HepG2 (cell line): ENCODE measurements at regions not wholly inside any gene's neighbourhood (a gene's known extent, or its start where the extent isn't known, plus 50 kb on each side); places are given as distances from the start of the nearest gene placed in this dataset.

Source experiments
- CENPT ChIP-seq: sonication (generic); formaldehyde crosslinking; IDR thresholded peaks from 2 replicates; pipeline ENCODE4 v1.8.0; 2022; ENCODE audit warnings: low read depth, mild to moderate bottlenecking, moderate library complexity, missing genetic modification reagents
- EZH2 ChIP-seq: conservative IDR thresholded peaks from 2 replicates; pipeline ENCODE4 v1.6.1; 2012; ENCODE audit warnings: mild to moderate bottlenecking, low read depth, low read length, moderate library complexity
- MBD4 ChIP-seq: IDR thresholded peaks from 2 replicates; pipeline ENCODE4 v1.6.1; 2012; ENCODE audit warnings: low read length, inconsistent platforms, borderline replicate concordance
- NAIF1 ChIP-seq: sonication (generic); formaldehyde crosslinking; IDR thresholded peaks from 2 replicates; pipeline ENCODE4 v1.5.0; 2020; ENCODE audit warnings: mild to moderate bottlenecking, missing genetic modification reagents, borderline replicate concordance
- NFIC ChIP-seq: IDR thresholded peaks from 2 replicates; pipeline ENCODE4 v1.6.1; 2012; ENCODE audit warnings: mild to moderate bottlenecking, low read length, inconsistent platforms
- POLR2AphosphoS2 ChIP-seq: IDR thresholded peaks from 2 replicates; pipeline ENCODE4 v1.6.1; 2011; ENCODE audit warnings: low read depth, low read length, improper control_type of control experiment
- POLR2AphosphoS5 ChIP-seq: IDR thresholded peaks from 2 replicates; pipeline ENCODE4 v1.6.1; 2012; ENCODE audit warnings: low read depth, low read length
- TAF1 ChIP-seq: sonication (generic); formaldehyde crosslinking; IDR thresholded peaks from 2 replicates; pipeline ENCODE4 v1.4.0; 2020; ENCODE audit warnings: missing genetic modification reagents
- ZBTB38 ChIP-seq: sonication (generic); formaldehyde crosslinking; IDR thresholded peaks from 2 replicates; pipeline ENCODE4 v1.5.1; 2020; ENCODE audit warnings: mild to moderate bottlenecking, missing genetic modification reagents
- ZBTB46 ChIP-seq: sonication (generic); formaldehyde crosslinking; IDR thresholded peaks from 2 replicates; pipeline ENCODE4 v1.4.0; 2020; ENCODE audit warnings: mild to moderate bottlenecking, missing genetic modification reagents, borderline replicate concordance
- ZNF609 ChIP-seq: sonication (generic); formaldehyde crosslinking; IDR thresholded peaks from 2 replicates; pipeline ENCODE4 v1.4.0; 2020; ENCODE audit warnings: mild to moderate bottlenecking, missing genetic modification reagents, borderline replicate concordance
- TF ChIP-seq, protein P1 (sequence below): sonication (generic); formaldehyde crosslinking; IDR thresholded peaks from 2 replicates; pipeline ENCODE4 v1.5.0; 2020; ENCODE audit warnings: mild to moderate bottlenecking, missing genetic modification reagents, moderate library complexity
- TF ChIP-seq, protein P2 (sequence below), 2 experiments: IDR thresholded peaks; 2 replicates each; pipeline ENCODE4 v1.6.1; 2011 to 2012; ENCODE audit warnings: low read length in 2 of 2, borderline replicate concordance in 1 of 2, low read depth in 1 of 2, mild to moderate bottlenecking in 1 of 2, moderate library complexity in 1 of 2

GRCh38 chr3:159779883-159780282 is 208.8 kb upstream of the IL12A start:
- TF ChIP-seq NAIF1 (CRISPR knock-in tag) (no peak), ZNF609 (CRISPR knock-in tag) (no peak), NFIC (no peak), TAF1 (no peak), ZBTB46 (CRISPR knock-in tag) (no peak), CENPT (no peak), POLR2AphosphoS5 (no peak), POLR2AphosphoS2 (no peak), MBD4 (no peak), EZH2 (no peak), ZBTB38 (CRISPR knock-in tag) (no peak)
- TF ChIP-seq, protein P1, sequence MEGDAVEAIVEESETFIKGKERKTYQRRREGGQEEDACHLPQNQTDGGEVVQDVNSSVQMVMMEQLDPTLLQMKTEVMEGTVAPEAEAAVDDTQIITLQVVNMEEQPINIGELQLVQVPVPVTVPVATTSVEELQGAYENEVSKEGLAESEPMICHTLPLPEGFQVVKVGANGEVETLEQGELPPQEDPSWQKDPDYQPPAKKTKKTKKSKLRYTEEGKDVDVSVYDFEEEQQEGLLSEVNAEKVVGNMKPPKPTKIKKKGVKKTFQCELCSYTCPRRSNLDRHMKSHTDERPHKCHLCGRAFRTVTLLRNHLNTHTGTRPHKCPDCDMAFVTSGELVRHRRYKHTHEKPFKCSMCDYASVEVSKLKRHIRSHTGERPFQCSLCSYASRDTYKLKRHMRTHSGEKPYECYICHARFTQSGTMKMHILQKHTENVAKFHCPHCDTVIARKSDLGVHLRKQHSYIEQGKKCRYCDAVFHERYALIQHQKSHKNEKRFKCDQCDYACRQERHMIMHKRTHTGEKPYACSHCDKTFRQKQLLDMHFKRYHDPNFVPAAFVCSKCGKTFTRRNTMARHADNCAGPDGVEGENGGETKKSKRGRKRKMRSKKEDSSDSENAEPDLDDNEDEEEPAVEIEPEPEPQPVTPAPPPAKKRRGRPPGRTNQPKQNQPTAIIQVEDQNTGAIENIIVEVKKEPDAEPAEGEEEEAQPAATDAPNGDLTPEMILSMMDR (CRISPR knock-in tag): no peak
- TF ChIP-seq, protein P2, sequence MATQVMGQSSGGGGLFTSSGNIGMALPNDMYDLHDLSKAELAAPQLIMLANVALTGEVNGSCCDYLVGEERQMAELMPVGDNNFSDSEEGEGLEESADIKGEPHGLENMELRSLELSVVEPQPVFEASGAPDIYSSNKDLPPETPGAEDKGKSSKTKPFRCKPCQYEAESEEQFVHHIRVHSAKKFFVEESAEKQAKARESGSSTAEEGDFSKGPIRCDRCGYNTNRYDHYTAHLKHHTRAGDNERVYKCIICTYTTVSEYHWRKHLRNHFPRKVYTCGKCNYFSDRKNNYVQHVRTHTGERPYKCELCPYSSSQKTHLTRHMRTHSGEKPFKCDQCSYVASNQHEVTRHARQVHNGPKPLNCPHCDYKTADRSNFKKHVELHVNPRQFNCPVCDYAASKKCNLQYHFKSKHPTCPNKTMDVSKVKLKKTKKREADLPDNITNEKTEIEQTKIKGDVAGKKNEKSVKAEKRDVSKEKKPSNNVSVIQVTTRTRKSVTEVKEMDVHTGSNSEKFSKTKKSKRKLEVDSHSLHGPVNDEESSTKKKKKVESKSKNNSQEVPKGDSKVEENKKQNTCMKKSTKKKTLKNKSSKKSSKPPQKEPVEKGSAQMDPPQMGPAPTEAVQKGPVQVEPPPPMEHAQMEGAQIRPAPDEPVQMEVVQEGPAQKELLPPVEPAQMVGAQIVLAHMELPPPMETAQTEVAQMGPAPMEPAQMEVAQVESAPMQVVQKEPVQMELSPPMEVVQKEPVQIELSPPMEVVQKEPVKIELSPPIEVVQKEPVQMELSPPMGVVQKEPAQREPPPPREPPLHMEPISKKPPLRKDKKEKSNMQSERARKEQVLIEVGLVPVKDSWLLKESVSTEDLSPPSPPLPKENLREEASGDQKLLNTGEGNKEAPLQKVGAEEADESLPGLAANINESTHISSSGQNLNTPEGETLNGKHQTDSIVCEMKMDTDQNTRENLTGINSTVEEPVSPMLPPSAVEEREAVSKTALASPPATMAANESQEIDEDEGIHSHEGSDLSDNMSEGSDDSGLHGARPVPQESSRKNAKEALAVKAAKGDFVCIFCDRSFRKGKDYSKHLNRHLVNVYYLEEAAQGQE (IDR thresholded peaks at IDR 0.05; ENCODE audit: borderline replicate concordance in 1 of 2, low read depth in 1 of 2, low read length in 2 of 2): no peak
